Activated T-cell treated with anti-CD3 and anti-CD28 coated beads, Interleukin-2, amount 50 U/mL, for 24 hours (primary cell): ENCODE measurements at regions not wholly inside any gene's neighbourhood (a gene's known extent, or its start where the extent isn't known, plus 50 kb on each side); places are given as distances from the start of the nearest gene placed in this dataset.

Experiments
- DNase-seq: peaks from one replicate; pipeline ENCODE4 v3.0.0-alpha.2; 2020
- H3K27ac Mint-ChIP-seq: 2 replicates; pipeline ENCODE4 v1.8.0; 2020; ENCODE audit warnings: mild to moderate bottlenecking, mixed read lengths
- H3K27me3 Mint-ChIP-seq: 2 replicates; pipeline ENCODE4 v1.8.0; 2020; ENCODE audit warnings: mixed read lengths
- H3K36me3 Mint-ChIP-seq: 2 replicates; pipeline ENCODE4 v1.8.0; 2020; ENCODE audit warnings: low read depth, mixed read lengths
- H3K4me1 Mint-ChIP-seq: 2 replicates; pipeline ENCODE4 v1.8.0; 2020; ENCODE audit warnings: low read depth, mixed read lengths
- H3K4me3 Mint-ChIP-seq: 2 replicates; pipeline ENCODE4 v1.8.0; 2020; ENCODE audit warnings: mild to moderate bottlenecking, moderate library complexity, mixed read lengths
- H3K9me3 Mint-ChIP-seq: 2 replicates; pipeline ENCODE4 v1.8.0; 2020; ENCODE audit warnings: mixed read lengths

- Mint-ChIP-seq H3K4me3 (no peak overlapping the region), H3K27ac (no peak overlapping the region), H3K4me1 (no peaks in the 10 kb centered on the region), H3K9me3 (peaks cover 22% of the 10 kb centered on the region), H3K27me3 (no peaks in the 10 kb centered on the region), H3K36me3 (no peaks in the 10 kb centered on the region)
- no peak for DNase-seq
Observed at GRCh38 chr4:32341342-32341741, 1621.2 kb downstream of the PCDH7 start.

- Mint-ChIP-seq H3K27me3 (no peaks in the 10 kb centered on the region), H3K4me3 (no peak overlapping the region), H3K4me1 (no peaks in the 10 kb centered on the region), H3K36me3 (no peaks in the 10 kb centered on the region), H3K27ac (no peak overlapping the region), H3K9me3 (peaks cover 23% of the 10 kb centered on the region)
- DNase-seq = no peak
Observed at GRCh38 chr4:32342054-32342453, 1621.9 kb downstream of the PCDH7 start.

- no peak for DNase-seq
Observed at GRCh38 chr4:32349026-32349425, 1628.9 kb downstream of the PCDH7 start.

DNA sequence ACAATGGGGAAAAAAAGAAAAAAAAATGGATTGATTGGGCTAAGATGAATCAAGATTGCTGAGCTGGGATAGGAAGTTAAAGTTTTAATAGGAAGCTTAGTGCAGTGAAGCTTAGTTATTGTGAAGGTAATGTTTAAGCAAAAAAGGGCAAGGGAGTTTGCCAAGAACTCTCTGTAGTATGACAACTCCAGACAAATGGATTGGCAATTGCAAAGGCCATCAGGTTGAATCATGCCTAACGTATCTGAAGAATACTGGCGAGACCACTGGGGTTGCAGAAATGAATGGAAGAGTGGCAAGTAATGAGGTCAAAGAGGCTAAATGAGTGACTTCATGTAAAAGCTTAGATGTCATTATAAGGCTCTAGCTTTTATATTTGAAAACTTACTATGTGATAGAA, 1654.0 kb downstream of the PCDH7 start:
- no peak overlapping the region for H3K4me3 Mint-ChIP-seq
- H3K36me3 Mint-ChIP-seq = no peaks in the 10 kb centered on the region
- H3K9me3 Mint-ChIP-seq = peaks cover 8% of the 10 kb centered on the region

More at GRCh38 chr4:32349026-32349425, 1628.9 kb downstream of the PCDH7 start:
- Mint-ChIP-seq H3K4me1 (no peaks in the 10 kb centered on the region), H3K27ac (no peak overlapping the region), H3K4me3 (no peak overlapping the region), H3K27me3 (no peaks in the 10 kb centered on the region), H3K36me3 (no peaks in the 10 kb centered on the region), H3K9me3 (peaks cover 13% of the 10 kb centered on the region)

DNA sequence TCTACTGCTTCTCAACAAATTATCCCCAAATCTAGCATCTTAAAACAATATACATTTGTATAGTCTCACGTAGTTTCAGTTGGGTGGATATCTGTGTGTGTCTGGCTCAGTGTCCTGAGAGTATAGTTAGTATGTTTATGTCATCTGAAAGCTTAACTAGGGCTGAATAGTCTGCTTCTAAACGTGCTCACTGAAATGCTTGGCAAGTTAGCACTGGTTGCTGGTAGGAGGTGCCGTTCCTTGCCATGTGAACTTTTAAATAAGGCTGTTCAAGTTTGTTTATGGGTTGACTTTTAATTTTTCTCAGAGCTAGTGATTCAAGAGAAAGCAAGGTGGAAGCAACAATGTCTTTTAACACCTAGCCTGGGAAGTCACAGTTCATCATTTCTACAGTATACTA, 1673.6 kb downstream of the PCDH7 start:
- DNase-seq = no peak
- peaks cover 12% of the 10 kb centered on the region for H3K9me3 Mint-ChIP-seq
- no peaks in the 10 kb centered on the region for H3K27me3 Mint-ChIP-seq
- H3K4me1 Mint-ChIP-seq = no peaks in the 10 kb centered on the region
- H3K27ac Mint-ChIP-seq = no peak overlapping the region
- no peaks in the 10 kb centered on the region for H3K36me3 Mint-ChIP-seq
- no peak overlapping the region for H3K4me3 Mint-ChIP-seq

More for the DNA sequence above, 1654.0 kb downstream of the PCDH7 start:
- Mint-ChIP-seq H3K27ac (no peak overlapping the region), H3K27me3 (no peaks in the 10 kb centered on the region), H3K4me1 (no peaks in the 10 kb centered on the region)
- no peak for DNase-seq

DNA sequence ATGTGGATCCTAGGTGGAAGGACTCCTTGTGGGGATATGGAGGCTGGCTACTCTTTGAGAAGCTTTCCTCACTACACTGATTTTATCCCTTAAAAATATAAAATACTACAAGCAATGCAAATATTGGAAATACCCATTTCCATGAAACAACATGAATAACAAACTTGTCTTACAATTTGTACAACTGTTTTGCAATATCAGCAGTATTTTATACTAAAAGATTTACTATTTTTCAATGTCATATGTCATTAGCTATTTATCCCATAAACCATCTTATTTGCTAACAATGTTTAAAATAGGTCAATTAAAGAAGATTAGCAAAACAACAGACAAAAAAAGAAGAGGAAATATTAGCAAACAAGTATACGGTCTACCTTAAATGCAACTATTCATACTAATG, 1674.1 kb downstream of the PCDH7 start:
- Mint-ChIP-seq H3K4me3 (no peak overlapping the region), H3K36me3 (no peaks in the 10 kb centered on the region), H3K4me1 (no peaks in the 10 kb centered on the region), H3K9me3 (peaks cover 11% of the 10 kb centered on the region), H3K27me3 (no peaks in the 10 kb centered on the region), H3K27ac (no peak overlapping the region)
- DNase-seq = no peak

- Mint-ChIP-seq H3K36me3 (no peaks in the 10 kb centered on the region), H3K27me3 (no peaks in the 10 kb centered on the region), H3K27ac (no peak overlapping the region), H3K9me3 (peaks cover 9% of the 10 kb centered on the region), H3K4me3 (no peak overlapping the region), H3K4me1 (no peaks in the 10 kb centered on the region)
- no peak for DNase-seq
Observed at GRCh38 chr4:32396507-32397070, 1676.4 kb downstream of the PCDH7 start.

- Mint-ChIP-seq H3K4me3 (no peak overlapping the region), H3K27ac (no peak overlapping the region), H3K4me1 (no peaks in the 10 kb centered on the region), H3K9me3 (peaks cover 5% of the 10 kb centered on the region), H3K36me3 (no peaks in the 10 kb centered on the region), H3K27me3 (no peaks in the 10 kb centered on the region)
- no peak for DNase-seq
Observed at GRCh38 chr4:32400870-32401269, 1680.7 kb downstream of the PCDH7 start.

DNA sequence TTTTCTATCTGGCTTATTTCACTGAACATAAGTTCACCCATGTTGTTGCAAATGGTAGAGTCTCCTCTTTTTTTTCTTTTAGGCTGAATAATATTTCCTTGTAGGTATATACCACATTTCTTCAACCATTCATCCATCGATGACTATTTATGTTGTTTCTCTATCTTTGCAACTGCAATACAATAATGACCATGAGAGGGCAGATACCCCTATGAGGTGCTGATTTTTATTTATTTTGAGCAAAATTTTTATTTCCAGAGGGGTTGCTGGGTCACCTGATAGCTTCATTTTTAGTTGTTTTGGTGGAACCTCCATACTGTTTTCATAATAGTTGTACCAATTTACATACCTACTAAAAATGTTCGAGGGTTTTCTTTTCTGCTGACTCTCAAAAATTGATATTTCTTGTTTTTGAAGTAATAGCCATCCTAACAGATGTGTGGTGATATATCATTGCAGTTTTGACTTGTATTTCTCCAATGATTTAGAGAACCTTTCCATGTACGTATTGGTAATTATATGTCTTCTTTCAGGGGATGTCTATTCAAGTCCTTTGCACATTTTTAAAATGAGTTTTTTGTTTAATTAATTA, 1697.0 kb downstream of the PCDH7 start:
- no peaks in the 10 kb centered on the region for H3K4me1 Mint-ChIP-seq
- no peak for DNase-seq
- H3K36me3 Mint-ChIP-seq = no peaks in the 10 kb centered on the region
- H3K4me3 Mint-ChIP-seq = no peak overlapping the region
- H3K27me3 Mint-ChIP-seq = no peaks in the 10 kb centered on the region
- no peak overlapping the region for H3K27ac Mint-ChIP-seq
- peaks cover 29% of the 10 kb centered on the region for H3K9me3 Mint-ChIP-seq

- no peak overlapping the region for H3K4me3 Mint-ChIP-seq
- no peak overlapping the region for H3K27ac Mint-ChIP-seq
- H3K36me3 Mint-ChIP-seq = no peaks in the 10 kb centered on the region
- H3K4me1 Mint-ChIP-seq = no peaks in the 10 kb centered on the region
- peaks cover 26% of the 10 kb centered on the region for H3K9me3 Mint-ChIP-seq
- H3K27me3 Mint-ChIP-seq = no peaks in the 10 kb centered on the region
- no peak for DNase-seq
Observed at GRCh38 chr4:32423267-32423666, 1703.1 kb downstream of the PCDH7 start.

DNA sequence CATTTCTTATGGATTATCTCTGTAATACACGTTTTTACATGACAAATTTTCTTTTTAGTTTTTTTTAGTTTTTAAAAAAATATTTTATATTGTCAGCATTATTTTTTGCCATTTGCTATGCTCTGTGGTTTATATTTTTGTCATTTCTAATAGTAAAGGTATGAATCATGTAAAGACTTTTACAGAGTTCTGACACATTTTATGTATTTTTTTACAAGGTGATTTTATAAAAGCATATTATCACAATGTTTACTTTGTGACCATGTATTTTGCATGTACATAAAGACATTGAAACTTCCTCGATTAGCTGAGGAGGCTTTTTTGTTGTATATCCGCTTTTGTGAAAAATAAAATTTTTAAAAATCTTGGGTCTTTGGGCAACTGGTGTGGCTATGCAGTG, 1705.1 kb downstream of the PCDH7 start:
- Mint-ChIP-seq H3K36me3 (no peaks in the 10 kb centered on the region), H3K27ac (no peak overlapping the region), H3K4me3 (no peak overlapping the region), H3K9me3 (peaks cover 24% of the 10 kb centered on the region), H3K4me1 (no peaks in the 10 kb centered on the region), H3K27me3 (no peaks in the 10 kb centered on the region)
- DNase-seq = no peak

DNA sequence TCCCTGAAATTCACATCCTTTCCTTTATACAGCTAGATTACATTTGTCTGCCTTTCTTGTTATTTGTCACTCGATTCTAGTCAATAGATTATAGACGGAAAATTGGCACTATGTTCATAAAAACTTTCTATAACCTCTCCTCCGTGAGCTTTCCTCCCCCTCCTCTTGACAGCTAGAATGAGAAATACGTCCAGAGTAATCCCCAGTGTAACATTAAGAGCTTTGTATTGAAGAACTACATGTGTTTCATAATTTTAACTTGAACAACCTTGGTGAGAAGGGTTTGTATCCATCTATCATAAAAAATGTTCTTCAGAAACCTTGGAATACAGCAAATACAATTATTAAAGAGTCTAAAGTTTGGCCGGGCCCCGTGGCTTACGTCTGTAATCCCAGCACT, 1707.4 kb downstream of the PCDH7 start:
- Mint-ChIP-seq H3K27me3 (no peaks in the 10 kb centered on the region), H3K4me1 (no peaks in the 10 kb centered on the region), H3K36me3 (no peaks in the 10 kb centered on the region), H3K9me3 (peaks cover 14% of the 10 kb centered on the region), H3K4me3 (no peak overlapping the region), H3K27ac (no peak overlapping the region)
- DNase-seq = no peak

DNA sequence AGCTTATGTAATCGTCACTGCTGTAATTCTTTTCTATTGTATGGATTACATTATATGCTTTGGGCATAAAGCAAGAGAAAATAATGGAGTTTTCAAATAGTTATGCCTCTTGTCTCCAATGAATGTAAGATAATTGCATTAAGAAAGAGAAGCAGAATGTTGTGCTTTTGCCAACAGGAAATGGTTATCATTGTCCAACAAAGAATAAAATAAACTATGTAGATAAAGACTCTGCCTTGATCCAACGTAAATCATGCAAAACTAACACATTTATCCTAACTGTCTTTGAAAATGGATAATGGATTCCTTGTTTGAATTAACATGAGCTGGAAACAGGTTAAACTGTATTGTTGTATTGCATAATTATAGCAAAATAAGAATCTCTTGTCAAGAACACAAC, 1709.0 kb downstream of the PCDH7 start:
- H3K27me3 Mint-ChIP-seq = no peaks in the 10 kb centered on the region
- no peak overlapping the region for H3K4me3 Mint-ChIP-seq
- no peaks in the 10 kb centered on the region for H3K4me1 Mint-ChIP-seq
- H3K9me3 Mint-ChIP-seq = peaks cover 19% of the 10 kb centered on the region
- no peaks in the 10 kb centered on the region for H3K36me3 Mint-ChIP-seq
- no peak for DNase-seq
- H3K27ac Mint-ChIP-seq = no peak overlapping the region

DNA sequence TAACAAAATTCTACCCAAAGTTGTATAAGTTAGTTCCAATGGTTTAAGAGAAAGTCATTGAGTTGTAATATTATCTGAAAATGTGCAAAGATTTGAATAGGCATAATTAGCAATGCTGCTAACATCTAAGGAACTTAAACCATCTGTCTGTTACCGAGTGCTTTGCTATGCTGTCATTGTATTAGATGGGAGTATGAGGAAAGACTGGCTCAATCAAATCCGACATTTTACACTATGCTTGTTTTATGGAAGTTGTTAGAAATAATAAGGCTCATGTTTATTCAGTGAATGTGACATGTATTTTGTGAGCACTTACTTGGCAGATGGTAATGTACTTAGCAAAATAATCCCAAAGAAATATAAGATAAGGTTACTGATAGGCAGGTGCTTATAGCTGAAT, 1715.1 kb downstream of the PCDH7 start:
- Mint-ChIP-seq H3K27me3 (no peaks in the 10 kb centered on the region), H3K4me1 (no peaks in the 10 kb centered on the region), H3K4me3 (no peak overlapping the region), H3K36me3 (no peaks in the 10 kb centered on the region), H3K27ac (no peak overlapping the region), H3K9me3 (peaks cover 16% of the 10 kb centered on the region)
- DNase-seq = no peak

- Mint-ChIP-seq H3K4me1 (no peaks in the 10 kb centered on the region), H3K9me3 (peaks cover 19% of the 10 kb centered on the region), H3K36me3 (no peaks in the 10 kb centered on the region), H3K27ac (no peak overlapping the region), H3K27me3 (no peaks in the 10 kb centered on the region), H3K4me3 (no peak overlapping the region)
- DNase-seq = no peak
Observed at GRCh38 chr4:32436816-32437215, 1716.6 kb downstream of the PCDH7 start.

DNA sequence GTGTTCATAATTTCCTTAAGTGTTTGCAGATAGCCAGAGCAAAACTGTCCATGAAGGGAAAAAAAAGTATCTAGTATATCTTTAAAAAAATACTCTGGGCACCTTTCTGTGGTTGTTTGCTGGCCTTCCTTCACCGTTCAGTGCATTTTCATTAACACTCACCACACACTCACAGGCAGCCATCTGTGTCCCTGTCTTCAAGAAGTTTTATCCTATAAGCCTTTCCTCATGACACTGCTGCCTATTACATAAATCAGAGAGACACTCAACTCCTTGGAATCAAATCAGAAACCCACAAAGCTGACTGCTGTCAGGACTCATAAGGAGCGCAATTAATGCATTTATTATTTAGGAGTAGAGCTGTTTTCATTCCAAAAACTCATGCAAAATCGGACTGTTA, 1720.2 kb downstream of the PCDH7 start:
- no peak for DNase-seq

More for the DNA sequence above, 1720.2 kb downstream of the PCDH7 start:
- Mint-ChIP-seq H3K4me3 (no peak overlapping the region), H3K36me3 (no peaks in the 10 kb centered on the region), H3K27me3 (no peaks in the 10 kb centered on the region), H3K9me3 (peaks cover 20% of the 10 kb centered on the region), H3K4me1 (no peaks in the 10 kb centered on the region), H3K27ac (no peak overlapping the region)
